GM23338 (cell line): ENCODE measurements at regions not wholly inside any gene's neighbourhood (a gene's known extent, or its start where the extent isn't known, plus 50 kb on each side); places are given as distances from the start of the nearest gene placed in this dataset.
A peak's percentile ranks its signal among the peaks of the same experiment; 100 is the strongest.

Experiments used
- ATAC-seq: fragments of 200-7000 bp; cut with Tn5 transposase; 3 replicates; pipeline ENCODE4 v1.9.1; 2020
- DNase-seq: peaks from one replicate; pipeline ENCODE4 v3.0.0-alpha.2; 2015; ENCODE audit warnings: low spot score
- H2AFZ ChIP-seq: fragments of 200-600 bp; sonication (generic); 2 replicates; pipeline ENCODE4 v1.8.0; 2016; ENCODE audit warnings: antibody characterized with exemption, mild to moderate bottlenecking, moderate library complexity
- H3F3A ChIP-seq: fragments of 200-600 bp; sonication (generic); replicated peaks from 2 replicates; pipeline ENCODE4 v1.8.0; 2017; ENCODE audit warnings: antibody characterized with exemption, mixed run types, low read depth
- H3K27ac ChIP-seq: fragments of 200-600 bp; sonication (generic); 2 replicates; pipeline ENCODE4 v1.6.1; 2016; ENCODE audit warnings: low read depth
- H3K27me3 ChIP-seq: fragments of 200-600 bp; sonication (generic); 2 replicates; pipeline ENCODE4 v1.8.0; 2016; ENCODE audit warnings: mild to moderate bottlenecking, mixed run types, moderate library complexity; ENCODE audit not compliant: insufficient read depth
- H3K36me3 ChIP-seq: fragments of 200-600 bp; sonication (generic); 2 replicates; pipeline ENCODE4 v1.8.0; 2016; ENCODE audit warnings: mild to moderate bottlenecking; ENCODE audit not compliant: insufficient read depth
- H3K4me1 ChIP-seq: fragments of 200-600 bp; sonication (generic); 2 replicates; pipeline ENCODE4 v1.8.0; 2016; ENCODE audit warnings: mild to moderate bottlenecking, moderate library complexity; ENCODE audit not compliant: insufficient read depth
- H3K4me2 ChIP-seq: fragments of 200-600 bp; sonication (generic); 2 replicates; pipeline ENCODE4 v1.7.1; 2017; ENCODE audit warnings: mixed run types
- H3K4me3 ChIP-seq: fragments of 200-600 bp; sonication (generic); 2 replicates; pipeline ENCODE4 v1.6.1; 2016; ENCODE audit warnings: mixed run types
- H3K79me2 ChIP-seq: fragments of 200-600 bp; sonication (generic); replicated peaks from 2 replicates; pipeline ENCODE4 v1.8.0; 2017; ENCODE audit warnings: mild to moderate bottlenecking; ENCODE audit not compliant: insufficient read depth
- H3K9me2 ChIP-seq: fragments of 200-600 bp; sonication (generic); 2 replicates; pipeline ENCODE4 v1.8.0; 2017; ENCODE audit not compliant: insufficient read depth
- H4K20me1 ChIP-seq: fragments of 200-600 bp; sonication (generic); replicated peaks from 2 replicates; pipeline ENCODE4 v1.8.0; 2017; ENCODE audit warnings: mild to moderate bottlenecking; ENCODE audit not compliant: insufficient read depth
- H3K27ac Mint-ChIP-seq: 2 replicates; pipeline ENCODE4 v1.8.0; 2020; ENCODE audit warnings: inconsistent platforms, mild to moderate bottlenecking, moderate library complexity, mixed read lengths
- H3K27me3 Mint-ChIP-seq: 3 replicates; pipeline ENCODE4 v1.8.0; 2022; ENCODE audit warnings: low read depth, mild to moderate bottlenecking, moderate library complexity, mixed read lengths, inconsistent platforms; ENCODE audit not compliant: insufficient read depth, poor library complexity
- H3K36me3 Mint-ChIP-seq: 3 replicates; pipeline ENCODE4 v1.8.0; 2021; ENCODE audit warnings: low read depth, mild to moderate bottlenecking, inconsistent platforms, moderate library complexity, mixed read lengths
- H3K4me1 Mint-ChIP-seq: 3 replicates; pipeline ENCODE4 v1.8.0; 2020; ENCODE audit warnings: mild to moderate bottlenecking, inconsistent platforms, mixed read lengths
- H3K4me3 Mint-ChIP-seq: 3 replicates; pipeline ENCODE4 v1.8.0; 2021; ENCODE audit warnings: moderate library complexity, mild to moderate bottlenecking, inconsistent platforms, mixed read lengths
- H3K9me3 Mint-ChIP-seq: 3 replicates; pipeline ENCODE4 v1.8.0; 2020; ENCODE audit warnings: moderate library complexity, mild to moderate bottlenecking, inconsistent platforms, mixed read lengths
- CTCF ChIP-seq, 2 experiments: fragments of 200-600 bp in 1 of 2; sonication (generic) in 1 of 2; conservative IDR thresholded peaks; 2 replicates each; pipeline versions ENCODE4 v1.5.1 to v1.6.1; 2016 to 2017; ENCODE audit warnings: antibody characterized with exemption in 2 of 2, low read depth in 2 of 2, mild to moderate bottlenecking in 2 of 2, moderate library complexity in 1 of 2
- ETS1 ChIP-seq: IDR thresholded peaks from 2 replicates; pipeline ENCODE4 v1.6.1; 2016; ENCODE audit warnings: antibody characterized with exemption
- EZH2 ChIP-seq: fragments of 200-600 bp; sonication (generic); IDR thresholded peaks from one replicate; pipeline ENCODE4 v1.8.0; 2017; ENCODE audit warnings: antibody characterized with exemption, mild to moderate bottlenecking, low read depth; ENCODE audit not compliant: unreplicated experiment
- JUNB ChIP-seq: IDR thresholded peaks from one replicate; pipeline ENCODE4 v1.6.1; 2016; ENCODE audit warnings: antibody characterized with exemption; ENCODE audit not compliant: unreplicated experiment
- STAT1 ChIP-seq: IDR thresholded peaks from one replicate; pipeline ENCODE4 v1.6.1; 2016; ENCODE audit warnings: antibody characterized with exemption; ENCODE audit not compliant: unreplicated experiment
- ZNF114 ChIP-seq: fragments of 250-450 bp; sonication (Bioruptor Pico); IDR thresholded peaks from 2 replicates; pipeline ENCODE4 v1.5.0; 2020; ENCODE audit warnings: mild to moderate bottlenecking, moderate library complexity
- TF ChIP-seq, protein P1 (sequence below): fragments of 250-450 bp; sonication (Bioruptor Pico); IDR thresholded peaks from 2 replicates; pipeline ENCODE4 v1.5.0; 2020; ENCODE audit warnings: mild to moderate bottlenecking, moderate library complexity

- no peaks in the 10 kb centered on the region for H3K9me3 Mint-ChIP-seq
- Histone ChIP-seq H3K79me2 (no peaks in the 10 kb centered on the region), H3K9me2 (no peaks in the 10 kb centered on the region), H2AFZ (no peak overlapping the region), H3F3A (no peaks in the 10 kb centered on the region), H3K4me1 (peaks cover 21% of the 10 kb centered on the region), H3K4me3 (no peak overlapping the region), H3K27me3 (no peaks in the 10 kb centered on the region), H3K27ac (no peak overlapping the region), H3K36me3 (no peaks in the 10 kb centered on the region), H3K4me2 (no peak overlapping the region), H4K20me1 (no peaks in the 10 kb centered on the region)
- H3K4me1 Mint-ChIP-seq, result peaks cover 24% of the 10 kb centered on the region
- H3K36me3 Mint-ChIP-seq, result no peaks in the 10 kb centered on the region
- TF ChIP-seq ZNF114 (CRISPR knock-in tag), result no peak
- no peak for TF ChIP-seq EZH2
- H3K27me3 Mint-ChIP-seq, result peaks cover 7% of the 10 kb centered on the region
- H3K4me3 Mint-ChIP-seq, result no peak overlapping the region
- DNase-seq, result peak; percentile 62
- ATAC-seq, result no peak
- no peak overlapping the region for H3K27ac Mint-ChIP-seq
These were observed 73.0 kb upstream of the KCNG1 start for GRCh38 chr20:51095633-51096521.

- Histone ChIP-seq H4K20me1 (no peaks in the 10 kb centered on the region), H3K9me2 (no peaks in the 10 kb centered on the region), H3K4me1 (peaks cover 21% of the 10 kb centered on the region), H3K27me3 (no peaks in the 10 kb centered on the region), H3K4me3 (no peak overlapping the region), H3K4me2 (no peak overlapping the region), H3K27ac (no peak overlapping the region), H2AFZ (no peak overlapping the region), H3K79me2 (no peaks in the 10 kb centered on the region), H3K36me3 (no peaks in the 10 kb centered on the region), H3F3A (no peaks in the 10 kb centered on the region)
- DNase-seq (peak; percentile 28), ATAC-seq (peak; percentile 42)
- TF ChIP-seq ETS1, result no peak
- TF ChIP-seq CTCF (conservative IDR thresholded peaks at IDR 0.05; ENCODE audit: low read depth in 2 of 2), result no peak
- no peak for TF ChIP-seq EZH2
- no peak for TF ChIP-seq JUNB
- TF ChIP-seq STAT1, result no peak
- TF ChIP-seq, protein P1, sequence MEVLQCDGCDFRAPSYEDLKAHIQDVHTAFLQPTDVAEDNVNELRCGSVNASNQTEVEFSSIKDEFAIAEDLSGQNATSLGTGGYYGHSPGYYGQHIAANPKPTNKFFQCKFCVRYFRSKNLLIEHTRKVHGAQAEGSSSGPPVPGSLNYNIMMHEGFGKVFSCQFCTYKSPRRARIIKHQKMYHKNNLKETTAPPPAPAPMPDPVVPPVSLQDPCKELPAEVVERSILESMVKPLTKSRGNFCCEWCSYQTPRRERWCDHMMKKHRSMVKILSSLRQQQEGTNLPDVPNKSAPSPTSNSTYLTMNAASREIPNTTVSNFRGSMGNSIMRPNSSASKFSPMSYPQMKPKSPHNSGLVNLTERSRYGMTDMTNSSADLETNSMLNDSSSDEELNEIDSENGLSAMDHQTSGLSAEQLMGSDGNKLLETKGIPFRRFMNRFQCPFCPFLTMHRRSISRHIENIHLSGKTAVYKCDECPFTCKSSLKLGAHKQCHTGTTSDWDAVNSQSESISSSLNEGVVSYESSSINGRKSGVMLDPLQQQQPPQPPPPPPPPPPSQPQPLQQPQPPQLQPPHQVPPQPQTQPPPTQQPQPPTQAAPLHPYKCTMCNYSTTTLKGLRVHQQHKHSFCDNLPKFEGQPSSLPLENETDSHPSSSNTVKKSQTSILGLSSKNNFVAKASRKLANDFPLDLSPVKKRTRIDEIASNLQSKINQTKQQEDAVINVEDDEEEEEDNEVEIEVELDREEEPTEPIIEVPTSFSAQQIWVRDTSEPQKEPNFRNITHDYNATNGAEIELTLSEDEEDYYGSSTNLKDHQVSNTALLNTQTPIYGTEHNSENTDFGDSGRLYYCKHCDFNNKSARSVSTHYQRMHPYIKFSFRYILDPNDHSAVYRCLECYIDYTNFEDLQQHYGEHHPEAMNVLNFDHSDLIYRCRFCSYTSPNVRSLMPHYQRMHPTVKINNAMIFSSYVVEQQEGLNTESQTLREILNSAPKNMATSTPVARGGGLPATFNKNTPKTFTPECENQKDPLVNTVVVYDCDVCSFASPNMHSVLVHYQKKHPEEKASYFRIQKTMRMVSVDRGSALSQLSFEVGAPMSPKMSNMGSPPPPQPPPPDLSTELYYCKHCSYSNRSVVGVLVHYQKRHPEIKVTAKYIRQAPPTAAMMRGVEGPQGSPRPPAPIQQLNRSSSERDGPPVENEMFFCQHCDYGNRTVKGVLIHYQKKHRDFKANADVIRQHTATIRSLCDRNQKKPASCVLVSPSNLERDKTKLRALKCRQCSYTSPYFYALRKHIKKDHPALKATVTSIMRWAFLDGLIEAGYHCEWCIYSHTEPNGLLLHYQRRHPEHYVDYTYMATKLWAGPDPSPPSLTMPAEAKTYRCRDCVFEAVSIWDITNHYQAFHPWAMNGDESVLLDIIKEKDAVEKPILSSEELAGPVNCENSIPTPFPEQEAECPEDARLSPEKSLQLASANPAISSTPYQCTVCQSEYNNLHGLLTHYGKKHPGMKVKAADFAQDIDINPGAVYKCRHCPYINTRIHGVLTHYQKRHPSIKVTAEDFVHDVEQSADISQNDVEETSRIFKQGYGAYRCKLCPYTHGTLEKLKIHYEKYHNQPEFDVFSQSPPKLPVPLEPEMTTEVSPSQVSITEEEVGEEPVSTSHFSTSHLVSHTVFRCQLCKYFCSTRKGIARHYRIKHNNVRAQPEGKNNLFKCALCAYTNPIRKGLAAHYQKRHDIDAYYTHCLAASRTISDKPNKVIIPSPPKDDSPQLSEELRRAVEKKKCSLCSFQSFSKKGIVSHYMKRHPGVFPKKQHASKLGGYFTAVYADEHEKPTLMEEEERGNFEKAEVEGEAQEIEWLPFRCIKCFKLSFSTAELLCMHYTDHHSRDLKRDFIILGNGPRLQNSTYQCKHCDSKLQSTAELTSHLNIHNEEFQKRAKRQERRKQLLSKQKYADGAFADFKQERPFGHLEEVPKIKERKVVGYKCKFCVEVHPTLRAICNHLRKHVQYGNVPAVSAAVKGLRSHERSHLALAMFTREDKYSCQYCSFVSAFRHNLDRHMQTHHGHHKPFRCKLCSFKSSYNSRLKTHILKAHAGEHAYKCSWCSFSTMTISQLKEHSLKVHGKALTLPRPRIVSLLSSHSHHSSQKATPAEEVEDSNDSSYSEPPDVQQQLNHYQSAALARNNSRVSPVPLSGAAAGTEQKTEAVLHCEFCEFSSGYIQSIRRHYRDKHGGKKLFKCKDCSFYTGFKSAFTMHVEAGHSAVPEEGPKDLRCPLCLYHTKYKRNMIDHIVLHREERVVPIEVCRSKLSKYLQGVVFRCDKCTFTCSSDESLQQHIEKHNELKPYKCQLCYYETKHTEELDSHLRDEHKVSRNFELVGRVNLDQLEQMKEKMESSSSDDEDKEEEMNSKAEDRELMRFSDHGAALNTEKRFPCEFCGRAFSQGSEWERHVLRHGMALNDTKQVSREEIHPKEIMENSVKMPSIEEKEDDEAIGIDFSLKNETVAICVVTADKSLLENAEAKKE (CRISPR knock-in tag), result no peak
- H3K4me3 Mint-ChIP-seq, result no peak overlapping the region
- H3K27ac Mint-ChIP-seq, result no peak overlapping the region
- peaks cover 7% of the 10 kb centered on the region for H3K27me3 Mint-ChIP-seq
- H3K4me1 Mint-ChIP-seq, result peaks cover 25% of the 10 kb centered on the region
- H3K36me3 Mint-ChIP-seq, result no peaks in the 10 kb centered on the region
- H3K9me3 Mint-ChIP-seq, result no peaks in the 10 kb centered on the region
These were observed 71.3 kb upstream of the KCNG1 start for GRCh38 chr20:51094221-51094620.
